ENCODE measurements at regions not wholly inside any gene's neighbourhood (a gene's known extent, or its start where the extent isn't known, plus 50 kb on each side); places are given as distances from the start of the nearest gene placed in this dataset.

DNA sequence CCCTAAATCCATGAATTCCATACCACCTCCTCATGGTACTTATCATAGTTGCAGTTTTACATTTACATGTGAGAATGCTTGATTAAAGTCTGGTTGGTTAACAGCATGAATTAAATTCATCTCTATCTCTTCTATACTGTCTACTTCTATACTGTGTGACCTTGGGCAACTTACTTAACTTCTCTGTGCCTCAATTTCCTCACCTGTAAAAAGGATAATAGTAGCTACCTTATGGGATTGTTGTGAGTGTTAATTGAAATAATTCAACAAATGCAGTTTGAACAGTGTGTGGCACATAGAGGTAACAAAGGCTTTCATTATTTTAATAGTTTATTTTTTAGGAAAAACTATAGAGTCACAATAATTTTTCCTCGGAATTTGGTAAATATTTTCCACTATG lies 231.3 kb downstream of the RRAGC start:
- ChIA-PET CTCF (no interaction called here), POLR2A (no interaction called here)
- BruUV-seq (replicated peaks): no TSS peak
- Histone ChIP-seq H3K9me3 (replicated peaks; ENCODE audit: control insufficient read depth, insufficient read depth, low read length) (no peaks in the 10 kb centered on the region), H3K9ac (replicated peaks; ENCODE audit: extremely low read depth, insufficient read depth, low read length) (no peak overlapping the region), H3K4me2 (ENCODE audit: insufficient read depth, low read length) (no peak overlapping the region), H3K4me1 (ENCODE audit: control insufficient read depth, extremely low read depth, insufficient read depth, low read length) (no peaks in the 10 kb centered on the region), H3K9me1 (replicated peaks; ENCODE audit: control insufficient read depth, extremely low read depth, insufficient read depth, low read length) (no peaks in the 10 kb centered on the region), H3K27me3 (ENCODE audit: control insufficient read depth in 2 of 2, insufficient read depth in 2 of 2, low read length in 2 of 2) (no peaks in the 10 kb centered on the region), H2AFZ (ENCODE audit: low read depth, low read length) (no peak overlapping the region), H3K27ac (ENCODE audit: insufficient read depth, low read depth, low read length) (no peak overlapping the region), H3K36me3 (ENCODE audit: control insufficient read depth in 2 of 2, extremely low read depth in 1 of 2, insufficient read depth in 2 of 2, low read length in 2 of 2) (no peaks in the 10 kb centered on the region), H3K4me3 (replicated peaks in 1 of 3; ENCODE audit: insufficient read depth in 1 of 3, low read depth in 1 of 3, low read length in 3 of 3) (no peak overlapping the region), H3K79me2 (ENCODE audit: control insufficient read depth, insufficient read depth, low read length) (no peaks in the 10 kb centered on the region), H4K20me1 (replicated peaks; ENCODE audit: control insufficient read depth, extremely low read depth, insufficient read depth, low read length) (no peaks in the 10 kb centered on the region)
- DNase-seq (ENCODE audit: low read depth, low spot score) (no peak), FAIRE-seq (no peak)
- dilution Hi-C loops (cut with MboI; ENCODE audit: extremely low pct_ligation_motif_present, low sequenced_read_pairs) (no loop called here), intact Hi-C loops (cut with micrococcal nuclease) (no loop called here)
- TF ChIP-seq JUN (IDR thresholded peaks at IDR 0.05; ENCODE audit: borderline replicate concordance, insufficient read depth, insufficient read length, low read depth) (no peak), CTCF (IDR thresholded peaks at IDR 0.05; ENCODE audit: extremely low read depth in 1 of 2, insufficient read depth in 1 of 2, low read depth in 1 of 2, low read length in 2 of 2) (no peak), MYC (IDR thresholded peaks at IDR 0.05; ENCODE audit: low read depth, low read length) (no peak), GATA2 (IDR thresholded peaks at IDR 0.05; ENCODE audit: insufficient read depth, insufficient read length, low read depth, low read length) (no peak), POLR2AphosphoS5 (IDR thresholded peaks at IDR 0.05; ENCODE audit: insufficient read depth, low read depth, low read length) (no peak), FOS (IDR thresholded peaks at IDR 0.05; ENCODE audit: borderline replicate concordance, insufficient read depth, low read length) (no peak), EZH2 (IDR thresholded peaks at IDR 0.05; ENCODE audit: borderline replicate concordance, low read depth, low read length, severe bottlenecking) (no peak), POLR2A (IDR thresholded peaks at IDR 0.05; ENCODE audit: low read depth, low read length) (no peak)
- TF ChIP-seq, protein P1, sequence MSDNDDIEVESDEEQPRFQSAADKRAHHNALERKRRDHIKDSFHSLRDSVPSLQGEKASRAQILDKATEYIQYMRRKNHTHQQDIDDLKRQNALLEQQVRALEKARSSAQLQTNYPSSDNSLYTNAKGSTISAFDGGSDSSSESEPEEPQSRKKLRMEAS (IDR thresholded peaks at IDR 0.05; ENCODE audit: insufficient read depth, insufficient read length): no peak
